Gastroesophageal sphincter (tissue), 3 donors: ENCODE measurements at regions not wholly inside any gene's neighbourhood (a gene's known extent, or its start where the extent isn't known, plus 50 kb on each side); places are given as distances from the start of the nearest gene placed in this dataset.

Source experiments
- CTCF ChIP-seq, 4 experiments: fragments of 200-600 bp in 2 of 4; fragments of 450-650 bp in 2 of 4; sonication (generic) in 1 of 4; IDR thresholded peaks; one replicate each; pipeline ENCODE4 v1.5.1; 2017 to 2019; ENCODE audit warnings: antibody characterized with exemption in 4 of 4, mild to moderate bottlenecking in 2 of 4, moderate library complexity in 2 of 4
- POLR2A ChIP-seq, 2 donors: fragments of 450-650 bp; IDR thresholded peaks; one replicate each; pipeline ENCODE4 v1.6.1; 2017; ENCODE audit warnings: antibody characterized with exemption in 2 of 2, mild to moderate bottlenecking in 2 of 2, moderate library complexity in 1 of 2
- POLR2AphosphoS5 ChIP-seq: sonication (generic); formaldehyde crosslinking; IDR thresholded peaks from one replicate; pipeline ENCODE4 v1.6.1; 2017; ENCODE audit warnings: antibody characterized with exemption

GRCh38 chr6:118372413-118372812 lies 175.7 kb upstream of the PLN start:
- no peak for TF ChIP-seq CTCF (IDR thresholded peaks at IDR 0.05)
- no peak for TF ChIP-seq POLR2AphosphoS5
- no peak for TF ChIP-seq POLR2A (IDR thresholded peaks at IDR 0.05)
